Natural killer cell (primary cell): ENCODE measurements at regions not wholly inside any gene's neighbourhood (a gene's known extent, or its start where the extent isn't known, plus 50 kb on each side); places are given as distances from the start of the nearest gene placed in this dataset.

ENCODE experiments used
- ATAC-seq, 3 donors: fragments of 150-1000 bp in 2 of 3; fragments of 200-7000 bp in 1 of 3; cut with Tn5 transposase; 1 replicate in 1 of 3; 2 replicates in 2 of 3; pipeline ENCODE4 v1.10.0; 2021; ENCODE audit warnings: mild to moderate bottlenecking in 2 of 3, moderate library complexity in 2 of 3
- DNase-seq, 2 donors: peaks; one replicate each; pipeline versions ENCODE4 v3.0.0 to v3.0.0-alpha.2; 2013 to 2021; ENCODE audit warnings: mixed read lengths in 1 of 2
- H3K27ac ChIP-seq: one replicate; pipeline ENCODE4 v1.5.1; 2013; ENCODE audit warnings: mild to moderate bottlenecking, low read length
- H3K27me3 ChIP-seq: one replicate; pipeline ENCODE4 v1.6.1; 2013; ENCODE audit warnings: low read length; ENCODE audit not compliant: control insufficient read depth, insufficient read depth
- H3K36me3 ChIP-seq: one replicate; pipeline ENCODE4 v1.6.1; 2013; ENCODE audit warnings: low read length; ENCODE audit not compliant: control insufficient read depth, insufficient read depth
- H3K4me1 ChIP-seq: one replicate; pipeline ENCODE4 v1.6.1; 2013; ENCODE audit warnings: low read length; ENCODE audit not compliant: control insufficient read depth, insufficient read depth
- H3K4me3 ChIP-seq: one replicate; pipeline ENCODE4 v1.5.1; 2013; ENCODE audit warnings: low read length
- H3K9me3 ChIP-seq: one replicate; pipeline ENCODE4 v1.6.1; 2013; ENCODE audit warnings: low read length; ENCODE audit not compliant: control insufficient read depth, insufficient read depth
- H3K27ac Mint-ChIP-seq, 2 donors: one replicate each; pipeline ENCODE4 v1.8.0; 2022; ENCODE audit warnings: mild to moderate bottlenecking in 2 of 2, mixed read lengths in 2 of 2, moderate library complexity in 1 of 2
- H3K27me3 Mint-ChIP-seq, 2 donors: one replicate each; pipeline ENCODE4 v1.8.0; 2022; ENCODE audit warnings: low read depth in 2 of 2, mixed read lengths in 2 of 2
- H3K36me3 Mint-ChIP-seq: one replicate; pipeline ENCODE4 v1.8.0; 2022; ENCODE audit warnings: mixed read lengths
- H3K4me1 Mint-ChIP-seq, 2 donors: one replicate each; pipeline ENCODE4 v1.8.0; 2022; ENCODE audit warnings: mixed read lengths in 2 of 2
- H3K4me3 Mint-ChIP-seq: one replicate; pipeline ENCODE4 v1.8.0; 2022; ENCODE audit warnings: mild to moderate bottlenecking, moderate library complexity, mixed read lengths
- H3K9me3 Mint-ChIP-seq, 2 donors: one replicate each; pipeline ENCODE4 v1.8.0; 2022; ENCODE audit warnings: mixed read lengths in 2 of 2
- WGBS: methylation state at CpG from one replicate; pipeline ENCODE4 v1.1.7; 2013; ENCODE audit warnings: missing lambda C conversion rate; ENCODE audit not compliant: insufficient coverage; 5-methylcytosine and 5-hydroxymethylcytosine counted together
- intact Hi-C: fragments of 100-400 bp; cut with micrococcal nuclease; formaldehyde crosslinking; loops from one replicate; pipeline ENCODE4 v1.14.2; 2022
- TF ChIP-seq, protein P1 (sequence below): fragments of 200-600 bp; IDR thresholded peaks from one replicate; pipeline ENCODE4 v1.8.0; 2022; ENCODE audit warnings: antibody characterized with exemption

DNA sequence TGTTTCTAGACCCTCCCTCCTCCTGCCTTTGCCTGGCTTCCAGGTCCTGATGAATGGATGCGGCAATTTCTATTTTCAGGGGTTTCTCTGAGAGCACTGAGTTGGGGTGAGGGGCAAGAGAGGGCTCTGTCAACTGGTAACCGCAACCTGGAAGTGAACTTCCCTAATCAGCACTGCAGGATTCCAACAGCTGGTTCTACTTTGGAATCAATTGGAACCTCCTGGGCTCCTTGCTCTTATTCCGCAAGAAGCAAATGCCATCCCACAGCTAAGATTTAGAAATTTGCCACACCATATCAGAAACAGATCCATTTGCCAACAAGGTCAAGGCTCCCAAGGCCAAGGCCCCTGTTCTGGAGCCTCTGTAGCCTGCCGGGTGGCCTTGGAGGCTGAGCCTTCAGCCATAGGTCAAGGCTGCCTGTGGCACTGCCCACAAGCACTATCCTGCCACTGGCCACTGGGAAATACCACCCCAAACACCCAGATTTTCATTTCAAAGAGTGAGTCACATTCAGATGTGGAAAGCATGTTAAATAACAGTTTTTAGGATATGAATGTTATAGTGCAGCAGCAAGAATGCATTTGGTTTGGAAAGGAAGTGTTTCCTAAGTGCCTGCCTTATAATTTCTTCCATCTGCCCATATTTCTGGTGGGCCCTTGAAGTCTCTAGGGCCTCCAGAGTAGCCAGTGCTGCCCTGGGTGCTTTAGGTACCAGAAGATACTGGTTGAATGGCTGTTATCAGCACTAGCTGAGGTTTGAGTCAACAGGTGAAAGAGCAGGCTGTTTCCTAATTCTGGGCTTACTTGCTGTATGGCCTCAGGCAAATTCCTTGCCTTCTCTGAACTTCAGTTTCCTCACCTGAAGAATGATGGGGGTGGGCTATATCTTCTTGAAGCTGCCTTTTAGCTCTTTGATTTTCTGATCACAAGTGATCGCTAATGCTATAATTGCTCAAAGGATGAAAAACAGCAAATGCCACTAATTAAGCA is 56.3 kb upstream of the JUN start:
- no peak for DNase-seq
- no peak for ATAC-seq

DNA sequence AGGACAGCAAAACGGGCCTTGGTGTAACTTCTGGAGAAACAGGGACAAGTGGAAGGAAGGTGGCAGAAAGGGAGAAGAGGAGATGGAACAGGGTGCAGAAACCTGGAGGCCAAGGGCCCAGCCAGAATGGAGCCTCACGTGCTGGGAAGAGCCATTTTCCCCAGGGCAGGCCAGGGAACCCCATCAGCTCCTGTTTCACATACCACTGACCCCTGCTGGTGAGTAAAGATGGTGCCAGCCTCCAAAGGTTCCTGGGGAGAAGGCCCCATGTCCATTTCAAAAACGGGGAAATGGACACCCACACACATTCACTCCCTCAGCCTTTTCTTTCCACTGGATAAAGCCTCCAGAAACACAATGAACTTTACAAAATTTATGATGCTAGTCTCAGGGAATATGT is 57.6 kb upstream of the JUN start:
- H3K36me3 ChIP-seq: no peaks in the 10 kb centered on the region
- no peaks in the 10 kb centered on the region for H3K4me1 ChIP-seq
- WGBS: 83% methylated on average over 3 of the region's 3 CpGs
- H3K27ac ChIP-seq: no peak overlapping the region
- no peak overlapping the region for H3K4me3 ChIP-seq
- intact Hi-C loops: no loop called here
- no peaks in the 10 kb centered on the region for H3K27me3 ChIP-seq
- Mint-ChIP-seq H3K27me3 (peaks cover 0 to 3% of the 10 kb centered on the region in 2 donors), H3K4me3 (no peak overlapping the region), H3K9me3 (no peaks in the 10 kb centered on the region), H3K4me1 (peaks cover 11 to 12% of the 10 kb centered on the region in 2 donors), H3K27ac (no peak overlapping the region), H3K36me3 (no peaks in the 10 kb centered on the region)
- ATAC-seq (peak in 2 of 3 donors; percentile 38 to 48), DNase-seq (peak in 1 of 2 donors; percentile 57)
- TF ChIP-seq, protein P1, sequence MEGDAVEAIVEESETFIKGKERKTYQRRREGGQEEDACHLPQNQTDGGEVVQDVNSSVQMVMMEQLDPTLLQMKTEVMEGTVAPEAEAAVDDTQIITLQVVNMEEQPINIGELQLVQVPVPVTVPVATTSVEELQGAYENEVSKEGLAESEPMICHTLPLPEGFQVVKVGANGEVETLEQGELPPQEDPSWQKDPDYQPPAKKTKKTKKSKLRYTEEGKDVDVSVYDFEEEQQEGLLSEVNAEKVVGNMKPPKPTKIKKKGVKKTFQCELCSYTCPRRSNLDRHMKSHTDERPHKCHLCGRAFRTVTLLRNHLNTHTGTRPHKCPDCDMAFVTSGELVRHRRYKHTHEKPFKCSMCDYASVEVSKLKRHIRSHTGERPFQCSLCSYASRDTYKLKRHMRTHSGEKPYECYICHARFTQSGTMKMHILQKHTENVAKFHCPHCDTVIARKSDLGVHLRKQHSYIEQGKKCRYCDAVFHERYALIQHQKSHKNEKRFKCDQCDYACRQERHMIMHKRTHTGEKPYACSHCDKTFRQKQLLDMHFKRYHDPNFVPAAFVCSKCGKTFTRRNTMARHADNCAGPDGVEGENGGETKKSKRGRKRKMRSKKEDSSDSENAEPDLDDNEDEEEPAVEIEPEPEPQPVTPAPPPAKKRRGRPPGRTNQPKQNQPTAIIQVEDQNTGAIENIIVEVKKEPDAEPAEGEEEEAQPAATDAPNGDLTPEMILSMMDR: no peak
- no peaks in the 10 kb centered on the region for H3K9me3 ChIP-seq

More for the DNA sequence above, 56.3 kb upstream of the JUN start:
- H3K27ac Mint-ChIP-seq: no peak overlapping the region
- H3K27ac ChIP-seq: no peak overlapping the region
- H3K27me3 ChIP-seq: no peaks in the 10 kb centered on the region
- TF ChIP-seq, protein P1: no peak
- no peak overlapping the region for H3K4me3 ChIP-seq
- peaks cover 11 to 12% of the 10 kb centered on the region in 2 donors for H3K4me1 Mint-ChIP-seq
- peaks cover 0 to 3% of the 10 kb centered on the region in 2 donors for H3K27me3 Mint-ChIP-seq
- H3K36me3 Mint-ChIP-seq: no peaks in the 10 kb centered on the region
- no peaks in the 10 kb centered on the region for H3K4me1 ChIP-seq
- no peak overlapping the region for H3K4me3 Mint-ChIP-seq
- H3K9me3 Mint-ChIP-seq: no peaks in the 10 kb centered on the region
- no peaks in the 10 kb centered on the region for H3K36me3 ChIP-seq
- 91% methylated on average over 4 of the region's 5 CpGs for WGBS
- intact Hi-C loops: no loop called here
- H3K9me3 ChIP-seq: no peaks in the 10 kb centered on the region

DNA sequence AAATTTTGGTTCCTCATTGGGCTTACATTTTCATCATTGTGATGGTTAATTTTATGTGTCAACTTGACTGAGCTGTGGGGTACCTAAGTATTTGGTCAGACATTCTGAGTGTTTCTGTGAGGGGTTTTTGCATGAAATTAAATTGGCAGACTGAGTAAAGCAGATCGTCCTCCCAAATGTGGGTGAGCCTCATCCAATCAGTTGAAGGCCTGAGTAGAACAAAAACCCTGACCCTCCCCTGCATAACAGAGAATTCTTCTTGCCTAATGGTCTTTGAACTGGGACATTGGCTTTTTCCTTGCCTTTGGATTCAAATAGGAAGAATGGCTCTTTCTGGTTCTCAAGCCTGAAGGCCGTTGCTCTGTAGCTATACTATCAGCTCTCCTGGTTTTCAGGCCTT is 59.1 kb upstream of the JUN start:
- 96% methylated on average over 2 of the region's 2 CpGs for WGBS

More for the DNA sequence above, 59.1 kb upstream of the JUN start:
- TF ChIP-seq, protein P1: no peak
- Histone ChIP-seq H3K4me1 (no peaks in the 10 kb centered on the region), H3K27ac (no peak overlapping the region), H3K9me3 (no peaks in the 10 kb centered on the region), H3K4me3 (no peak overlapping the region), H3K36me3 (no peaks in the 10 kb centered on the region), H3K27me3 (no peaks in the 10 kb centered on the region)
- ATAC-seq (no peak), DNase-seq (no peak)
- H3K36me3 Mint-ChIP-seq: no peaks in the 10 kb centered on the region
- H3K27me3 Mint-ChIP-seq: peaks cover 0 to 2% of the 10 kb centered on the region in 2 donors
- no peaks in the 10 kb centered on the region for H3K9me3 Mint-ChIP-seq
- H3K4me3 Mint-ChIP-seq: no peak overlapping the region
- intact Hi-C loops: no loop called here
- H3K27ac Mint-ChIP-seq: no peak overlapping the region
- H3K4me1 Mint-ChIP-seq: peaks cover 11 to 12% of the 10 kb centered on the region in 2 donors
